ENCODE measurements at regions not wholly inside any gene's neighbourhood (a gene's known extent, or its start where the extent isn't known, plus 50 kb on each side); places are given as distances from the start of the nearest gene placed in this dataset.
"Not testable (repeated sequence)": the region's sequence is repeated elsewhere in the genome, so short reads cannot be mapped to it uniquely, and the experiment has no call there.

DNA sequence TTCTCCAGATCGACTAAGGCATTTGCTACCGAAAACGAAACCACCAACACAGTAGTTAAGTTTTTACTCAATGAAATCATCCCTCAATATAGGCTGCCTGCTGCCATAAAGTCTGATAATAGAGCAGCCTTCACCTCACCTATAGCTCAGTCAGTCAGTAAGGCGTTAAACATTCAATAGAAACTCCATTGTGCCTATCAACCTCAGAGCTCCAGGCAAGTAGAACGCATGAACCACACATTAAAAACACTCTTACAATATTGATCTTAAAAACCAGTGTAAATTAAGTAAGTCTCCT lies 160.6 kb downstream of the DEFB131A start:
- not testable (repeated sequence) for DNase-seq

- no peak for DNase-seq
These were observed 164.1 kb downstream of the DEFB131A start for GRCh38 chr4:9608300-9608699.

- DNase-seq = not testable (repeated sequence)
These were observed 166.1 kb downstream of the DEFB131A start for GRCh38 chr4:9610321-9610720.

DNA sequence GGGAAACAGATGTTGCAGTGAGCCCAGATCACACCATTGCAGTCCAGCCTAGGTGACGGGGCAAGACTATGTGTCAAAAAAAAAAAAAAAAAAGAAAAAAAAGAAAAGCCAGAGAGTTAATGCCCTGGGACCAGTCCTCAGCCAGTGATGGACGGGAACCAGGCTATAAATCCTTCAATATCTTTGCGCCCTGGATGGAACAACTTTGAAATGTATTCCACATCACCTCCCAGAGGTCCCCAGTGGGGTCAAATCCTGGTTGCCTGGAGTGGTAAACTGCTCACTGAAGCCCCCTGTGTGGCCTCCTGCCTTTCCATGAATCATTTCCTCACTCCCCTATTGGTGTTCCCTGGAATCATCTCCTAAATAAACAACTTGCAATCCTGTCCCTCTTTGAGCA lies 166.9 kb downstream of the DEFB131A start:
- DNase-seq = no peak

GRCh38 chr4:9636411-9636810 lies 145.0 kb upstream of the DRD5 start:
- not testable (repeated sequence) for DNase-seq

DNA sequence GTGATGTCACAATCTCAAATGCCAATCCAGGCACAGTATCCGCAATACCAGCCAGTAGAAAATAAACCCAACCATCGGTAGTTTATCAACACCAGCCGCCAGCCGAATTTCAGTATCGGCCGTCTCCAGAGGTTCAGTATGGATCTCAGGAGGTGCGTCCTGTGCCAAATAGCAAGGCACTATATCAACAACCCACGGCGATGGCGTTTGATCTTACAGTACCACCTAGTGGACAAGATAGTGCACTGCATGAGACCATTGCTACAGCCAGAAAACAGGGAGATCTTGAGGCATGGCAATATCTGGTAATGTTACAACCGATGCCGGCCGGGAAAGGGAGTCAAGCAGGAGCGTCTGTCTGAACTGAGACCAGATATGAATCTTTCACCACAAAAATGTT lies 121.8 kb upstream of the DRD5 start:
- peak; percentile 2 for DNase-seq

GRCh38 chr4:9660955-9661354 lies 120.5 kb upstream of the DRD5 start:
- not testable (repeated sequence) for DNase-seq

GRCh38 chr4:9670725-9671124 lies 110.7 kb upstream of the DRD5 start:
- DNase-seq = not testable (repeated sequence)

DNA sequence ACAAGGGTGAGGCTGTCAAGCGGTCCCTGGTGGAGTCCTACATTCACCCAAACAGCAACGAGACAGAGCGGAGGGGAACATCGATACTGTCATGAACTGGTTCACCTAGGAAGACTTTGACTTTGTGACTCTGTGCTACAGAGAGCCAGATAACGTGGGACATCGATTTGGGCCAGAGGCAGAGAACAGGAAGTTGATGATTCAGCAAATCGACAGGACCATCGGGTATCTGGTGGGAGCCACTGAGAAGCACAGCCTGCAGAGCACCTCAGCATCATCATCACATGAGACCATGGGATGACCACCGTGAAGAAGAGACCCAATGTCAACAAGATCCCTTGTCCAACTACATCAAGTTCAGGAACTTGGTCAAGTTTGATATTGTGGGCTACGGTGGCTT lies 104.1 kb upstream of the DRD5 start:
- not testable (repeated sequence) for DNase-seq

- no peak for DNase-seq
These were observed 101.5 kb upstream of the DRD5 start for GRCh38 chr4:9679704-9680478.

DNA sequence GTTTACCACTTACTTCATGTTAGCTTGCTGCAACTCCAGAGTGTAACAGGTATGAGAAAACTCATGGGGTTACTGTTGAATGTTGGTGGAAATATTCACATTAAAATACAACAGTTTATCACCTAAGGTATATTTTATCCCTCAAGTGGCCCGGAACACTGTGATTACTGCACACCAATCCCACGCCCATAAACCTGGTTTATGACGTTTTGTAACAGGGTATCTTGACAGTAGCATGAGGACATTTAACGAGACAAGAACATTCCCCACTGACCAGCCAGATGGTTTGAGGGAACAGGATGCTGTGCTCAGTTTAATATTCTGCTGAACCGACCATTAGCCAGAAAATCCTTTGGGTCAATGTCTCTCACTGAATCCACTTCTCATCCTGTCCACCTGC lies 98.3 kb upstream of the DRD5 start:
- not testable (repeated sequence) for DNase-seq

- not testable (repeated sequence) for DNase-seq
These were observed 96.4 kb upstream of the DRD5 start for GRCh38 chr4:9685016-9685415.

- no peak for DNase-seq
These were observed 95.7 kb upstream of the DRD5 start for GRCh38 chr4:9685692-9686091.

DNA sequence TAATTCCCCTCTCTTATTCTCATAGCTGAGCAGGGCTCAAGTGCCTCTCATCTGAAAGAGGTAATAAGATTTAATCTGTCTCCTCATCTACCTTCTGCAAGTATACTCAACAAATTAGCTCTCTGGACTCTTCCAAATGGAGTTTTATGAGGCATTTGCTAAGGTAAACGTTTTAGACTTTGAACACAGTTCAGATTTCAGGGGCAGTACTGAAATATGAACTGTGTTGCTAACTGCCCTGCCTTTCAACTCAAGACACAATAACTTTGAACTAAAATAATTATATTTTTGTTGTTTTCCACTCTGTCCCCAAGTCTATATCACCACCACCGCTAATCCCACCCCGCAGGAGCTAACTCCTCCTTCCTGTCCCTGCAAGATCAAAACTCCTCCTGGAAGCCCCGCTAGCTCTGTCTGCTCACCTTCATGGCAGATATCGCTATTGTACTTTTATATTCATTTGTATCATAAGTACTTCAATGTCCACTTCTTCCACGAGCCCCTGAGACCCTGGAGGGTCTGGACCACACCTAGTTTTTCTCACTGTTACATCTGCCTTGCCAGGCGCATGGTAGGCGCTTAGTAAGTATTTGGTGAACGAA lies 90.7 kb upstream of the DRD5 start:
- not testable (repeated sequence) for DNase-seq

DNA sequence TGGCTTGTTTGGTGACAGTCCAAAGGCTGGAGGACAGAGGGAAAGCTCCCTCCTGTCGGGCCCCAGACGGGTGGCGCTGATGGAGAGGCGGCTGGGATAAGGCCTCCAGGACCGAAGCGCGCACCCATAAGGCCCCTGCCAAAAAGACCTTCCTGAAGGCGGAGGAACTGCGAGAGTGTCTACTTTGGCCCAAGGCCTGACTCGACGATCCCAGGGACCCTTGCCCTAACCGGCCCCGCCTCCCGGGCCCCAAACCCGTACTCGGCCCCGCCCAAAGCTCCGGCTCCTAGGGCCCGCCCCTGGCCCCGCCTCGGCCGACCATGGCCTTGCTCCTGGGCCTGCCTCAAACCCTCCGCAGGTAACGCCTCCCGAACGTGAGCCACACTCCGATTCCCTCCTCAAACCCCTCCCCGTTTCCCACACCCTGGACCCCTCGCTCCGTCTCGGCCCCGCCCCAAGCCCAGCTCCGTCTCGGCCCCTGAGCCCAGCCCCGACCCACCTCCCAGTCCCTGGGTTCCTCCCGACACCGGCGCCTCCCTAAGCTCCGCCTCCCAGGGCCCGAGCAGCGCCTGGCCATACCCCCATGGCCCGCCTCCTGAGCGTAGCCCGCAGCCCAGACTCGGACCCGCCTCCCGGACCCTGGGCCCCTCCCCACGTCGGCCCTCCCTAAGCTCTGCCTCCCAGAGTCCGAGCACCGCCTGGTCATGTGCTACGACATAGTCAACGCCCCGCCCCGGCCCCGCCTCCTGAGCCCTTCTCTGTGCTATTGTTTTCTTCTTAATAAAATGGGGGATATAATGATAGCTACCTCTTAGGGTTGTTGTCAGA lies 90.0 kb upstream of the DRD5 start:
- DNase-seq = peak; percentile 94

DNA sequence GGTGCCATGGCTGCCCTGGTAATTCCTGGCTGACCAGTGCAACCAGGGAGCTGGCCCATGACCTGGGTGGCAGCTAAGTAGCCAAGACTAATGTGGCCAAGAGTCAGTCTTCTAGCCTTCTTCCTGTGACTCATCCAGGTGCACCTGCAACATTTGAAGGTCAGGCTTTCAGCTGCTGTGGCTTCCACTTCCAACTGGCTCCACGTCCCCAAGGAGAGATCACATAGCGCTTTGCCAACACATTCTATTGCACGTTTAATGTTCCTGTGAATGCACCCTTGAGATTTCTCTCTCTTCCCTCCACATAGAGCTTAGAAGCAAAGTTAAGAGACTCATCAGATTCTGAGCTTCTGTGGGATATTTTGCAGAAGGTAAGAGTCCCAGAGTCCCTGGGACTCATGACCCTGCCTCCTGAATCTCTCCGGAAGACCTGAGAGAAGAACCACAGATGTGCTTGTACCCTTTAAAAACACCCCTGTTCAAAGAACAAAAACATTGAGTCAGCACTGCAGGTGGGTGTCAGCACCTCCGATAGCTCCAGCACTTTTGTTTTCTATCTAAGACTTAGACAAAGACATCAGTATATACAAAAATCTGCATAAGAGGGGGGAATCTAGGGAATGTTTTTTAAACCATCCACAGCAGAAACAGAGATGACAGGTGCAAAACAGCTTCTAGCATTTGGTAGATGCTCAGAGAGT lies 88.5 kb upstream of the DRD5 start:
- not testable (repeated sequence) for DNase-seq

- not testable (repeated sequence) for DNase-seq
These were observed 87.0 kb upstream of the DRD5 start for GRCh38 chr4:9694403-9694802.

- peak; percentile 33 for DNase-seq
These were observed 85.4 kb upstream of the DRD5 start for GRCh38 chr4:9695994-9696393.

GRCh38 chr4:9696561-9696960 lies 84.9 kb upstream of the DRD5 start:
- DNase-seq = not testable (repeated sequence)

GRCh38 chr4:9702019-9702418 lies 79.4 kb upstream of the DRD5 start:
- not testable (repeated sequence) for DNase-seq

DNA sequence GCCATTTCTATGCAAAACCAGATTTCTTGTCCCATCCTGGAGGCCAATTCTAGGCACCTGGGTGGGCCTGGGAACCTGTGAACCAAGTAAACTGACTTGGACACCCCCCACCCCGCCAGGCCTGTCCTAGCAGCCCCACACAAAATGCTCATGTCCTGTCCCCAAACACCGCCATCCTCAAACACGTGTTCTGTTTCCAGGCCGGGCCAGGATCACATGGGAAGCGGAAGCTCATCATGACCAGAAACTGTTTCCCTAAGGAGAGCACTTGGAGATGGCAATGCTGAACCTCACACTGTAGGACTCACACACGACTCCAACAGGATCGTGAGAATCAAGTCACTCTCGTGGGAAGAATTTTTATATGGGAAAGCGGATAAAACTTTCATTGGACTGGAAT lies 78.7 kb upstream of the DRD5 start:
- DNase-seq = not testable (repeated sequence)

- peak; percentile 76 for DNase-seq
These were observed 78.0 kb upstream of the DRD5 start for GRCh38 chr4:9703391-9703790.

DNA sequence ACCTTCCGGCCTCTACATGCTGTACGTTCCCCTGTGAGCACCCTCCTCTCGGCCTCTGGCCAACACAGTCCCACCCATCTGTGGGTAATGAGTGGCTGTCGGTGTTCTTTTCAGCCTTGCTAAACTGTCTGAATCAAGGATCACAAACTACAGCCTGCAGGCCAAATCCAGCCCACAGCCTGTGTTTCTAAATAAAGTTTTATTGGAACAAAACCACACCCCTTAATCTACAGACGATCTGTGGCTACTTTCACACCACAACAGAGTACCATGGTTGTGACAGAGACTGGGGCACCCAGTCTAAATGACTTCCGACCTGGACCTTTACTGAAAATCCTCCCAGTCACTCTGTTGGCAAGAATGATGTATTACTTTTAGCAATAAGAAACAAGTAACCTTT lies 77.3 kb upstream of the DRD5 start:
- not testable (repeated sequence) for DNase-seq
